ENCODE measurements at regions not wholly inside any gene's neighbourhood (a gene's known extent, or its start where the extent isn't known, plus 50 kb on each side); places are given as distances from the start of the nearest gene placed in this dataset.

DNA sequence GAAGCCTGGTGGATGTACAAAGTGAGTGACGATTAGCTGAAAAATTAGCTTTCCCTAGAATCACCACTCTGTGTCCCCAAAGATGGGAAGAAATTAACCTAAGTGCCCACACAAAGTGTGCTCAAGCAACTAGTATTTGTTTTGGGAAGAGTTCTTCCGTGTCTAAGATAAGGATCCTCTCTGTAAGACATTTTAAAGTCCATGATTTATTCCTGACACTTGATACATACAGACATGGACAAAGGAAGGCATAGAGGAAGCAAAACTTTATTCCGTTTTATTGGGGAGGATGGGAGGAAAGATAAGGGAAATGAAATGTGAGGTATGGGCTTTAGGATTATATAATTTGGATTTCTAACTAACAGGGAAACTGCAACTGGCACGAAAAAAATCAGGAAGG, 1772.6 kb downstream of the EFNA5 start:
- no peak for ATAC-seq
- TF ChIP-seq, protein P1, sequence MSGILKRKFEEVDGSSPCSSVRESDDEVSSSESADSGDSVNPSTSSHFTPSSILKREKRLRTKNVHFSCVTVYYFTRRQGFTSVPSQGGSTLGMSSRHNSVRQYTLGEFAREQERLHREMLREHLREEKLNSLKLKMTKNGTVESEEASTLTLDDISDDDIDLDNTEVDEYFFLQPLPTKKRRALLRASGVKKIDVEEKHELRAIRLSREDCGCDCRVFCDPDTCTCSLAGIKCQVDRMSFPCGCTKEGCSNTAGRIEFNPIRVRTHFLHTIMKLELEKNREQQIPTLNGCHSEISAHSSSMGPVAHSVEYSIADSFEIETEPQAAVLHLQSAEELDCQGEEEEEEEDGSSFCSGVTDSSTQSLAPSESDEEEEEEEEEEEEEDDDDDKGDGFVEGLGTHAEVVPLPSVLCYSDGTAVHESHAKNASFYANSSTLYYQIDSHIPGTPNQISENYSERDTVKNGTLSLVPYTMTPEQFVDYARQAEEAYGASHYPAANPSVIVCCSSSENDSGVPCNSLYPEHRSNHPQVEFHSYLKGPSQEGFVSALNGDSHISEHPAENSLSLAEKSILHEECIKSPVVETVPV (CRISPR knock-in tag; IDR thresholded peaks at IDR 0.05), result no peak
- TF ChIP-seq, protein P2, sequence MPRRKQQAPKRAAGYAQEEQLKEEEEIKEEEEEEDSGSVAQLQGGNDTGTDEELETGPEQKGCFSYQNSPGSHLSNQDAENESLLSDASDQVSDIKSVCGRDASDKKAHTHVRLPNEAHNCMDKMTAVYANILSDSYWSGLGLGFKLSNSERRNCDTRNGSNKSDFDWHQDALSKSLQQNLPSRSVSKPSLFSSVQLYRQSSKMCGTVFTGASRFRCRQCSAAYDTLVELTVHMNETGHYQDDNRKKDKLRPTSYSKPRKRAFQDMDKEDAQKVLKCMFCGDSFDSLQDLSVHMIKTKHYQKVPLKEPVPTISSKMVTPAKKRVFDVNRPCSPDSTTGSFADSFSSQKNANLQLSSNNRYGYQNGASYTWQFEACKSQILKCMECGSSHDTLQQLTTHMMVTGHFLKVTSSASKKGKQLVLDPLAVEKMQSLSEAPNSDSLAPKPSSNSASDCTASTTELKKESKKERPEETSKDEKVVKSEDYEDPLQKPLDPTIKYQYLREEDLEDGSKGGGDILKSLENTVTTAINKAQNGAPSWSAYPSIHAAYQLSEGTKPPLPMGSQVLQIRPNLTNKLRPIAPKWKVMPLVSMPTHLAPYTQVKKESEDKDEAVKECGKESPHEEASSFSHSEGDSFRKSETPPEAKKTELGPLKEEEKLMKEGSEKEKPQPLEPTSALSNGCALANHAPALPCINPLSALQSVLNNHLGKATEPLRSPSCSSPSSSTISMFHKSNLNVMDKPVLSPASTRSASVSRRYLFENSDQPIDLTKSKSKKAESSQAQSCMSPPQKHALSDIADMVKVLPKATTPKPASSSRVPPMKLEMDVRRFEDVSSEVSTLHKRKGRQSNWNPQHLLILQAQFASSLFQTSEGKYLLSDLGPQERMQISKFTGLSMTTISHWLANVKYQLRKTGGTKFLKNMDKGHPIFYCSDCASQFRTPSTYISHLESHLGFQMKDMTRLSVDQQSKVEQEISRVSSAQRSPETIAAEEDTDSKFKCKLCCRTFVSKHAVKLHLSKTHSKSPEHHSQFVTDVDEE (CRISPR knock-in tag; IDR thresholded peaks at IDR 0.05), result no peak

DNA sequence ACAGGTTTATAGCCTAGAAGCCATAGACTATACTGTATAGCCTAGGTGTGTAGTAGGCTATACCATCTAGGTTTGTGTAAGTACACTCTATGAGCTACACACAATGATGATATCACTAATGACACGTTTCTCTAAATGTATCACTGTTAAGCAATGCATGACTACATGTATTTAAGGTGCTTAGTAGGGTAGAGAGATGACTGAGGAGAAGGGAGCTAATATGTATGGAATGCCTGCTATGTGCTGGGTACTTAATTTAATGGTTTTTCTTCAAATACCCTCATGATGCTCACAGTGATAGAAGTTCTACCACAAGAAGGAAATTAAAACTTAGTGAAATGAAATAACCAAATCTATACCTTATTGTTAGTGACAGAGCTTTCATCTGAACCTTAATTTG, 1785.5 kb downstream of the EFNA5 start:
- ATAC-seq, result no peak
- no peak for TF ChIP-seq PPARA (CRISPR knock-in tag; IDR thresholded peaks at IDR 0.05; ENCODE audit: borderline replicate concordance)
- TF ChIP-seq, protein P3, sequence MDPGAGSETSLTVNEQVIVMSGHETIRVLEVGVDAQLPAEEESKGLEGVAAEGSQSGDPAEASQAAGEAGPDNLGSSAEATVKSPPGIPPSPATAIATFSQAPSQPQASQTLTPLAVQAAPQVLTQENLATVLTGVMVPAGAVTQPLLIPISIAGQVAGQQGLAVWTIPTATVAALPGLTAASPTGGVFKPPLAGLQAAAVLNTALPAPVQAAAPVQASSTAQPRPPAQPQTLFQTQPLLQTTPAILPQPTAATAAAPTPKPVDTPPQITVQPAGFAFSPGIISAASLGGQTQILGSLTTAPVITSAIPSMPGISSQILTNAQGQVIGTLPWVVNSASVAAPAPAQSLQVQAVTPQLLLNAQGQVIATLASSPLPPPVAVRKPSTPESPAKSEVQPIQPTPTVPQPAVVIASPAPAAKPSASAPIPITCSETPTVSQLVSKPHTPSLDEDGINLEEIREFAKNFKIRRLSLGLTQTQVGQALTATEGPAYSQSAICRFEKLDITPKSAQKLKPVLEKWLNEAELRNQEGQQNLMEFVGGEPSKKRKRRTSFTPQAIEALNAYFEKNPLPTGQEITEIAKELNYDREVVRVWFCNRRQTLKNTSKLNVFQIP (CRISPR knock-in tag; IDR thresholded peaks at IDR 0.05; ENCODE audit: borderline replicate concordance, low read depth), result no peak
- TF ChIP-seq SNAI2 (CRISPR knock-in tag; IDR thresholded peaks at IDR 0.05), result no peak
- no peak for TF ChIP-seq ZNF8 (CRISPR knock-in tag; IDR thresholded peaks at IDR 0.05)
- no peak for TF ChIP-seq ZNF565 (CRISPR knock-in tag; conservative IDR thresholded peaks at IDR 0.05; ENCODE audit: low read depth)
- TF ChIP-seq TOX (CRISPR knock-in tag; IDR thresholded peaks at IDR 0.05; ENCODE audit: borderline replicate concordance), result no peak

DNA sequence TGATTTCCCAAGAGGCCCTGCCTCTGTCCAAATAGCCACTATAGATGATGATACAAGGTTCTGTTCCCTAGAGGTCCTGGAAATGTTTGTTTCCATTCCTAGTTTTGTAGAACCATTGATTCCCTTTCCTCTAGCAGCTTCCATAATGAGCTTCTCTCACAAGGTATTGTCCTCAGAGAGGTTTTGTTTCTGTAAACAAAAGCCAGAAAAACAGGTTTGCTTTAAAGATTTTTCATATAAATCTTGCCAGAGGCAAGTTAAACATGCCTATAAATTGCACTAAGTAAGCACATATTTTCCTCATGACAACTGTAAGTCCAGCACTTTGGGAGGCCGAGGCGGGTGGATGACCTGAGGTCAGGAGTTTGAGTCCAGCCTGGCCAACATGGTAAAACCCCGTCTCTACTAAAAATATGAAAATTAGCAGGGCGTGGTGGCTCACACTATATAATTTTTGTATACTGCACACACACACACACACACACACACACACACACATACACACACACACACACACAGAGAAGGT, 1787.7 kb downstream of the EFNA5 start:
- no peak for TF ChIP-seq ZC3H10 (CRISPR knock-in tag; IDR thresholded peaks at IDR 0.05)
- TF ChIP-seq GLIS3 (CRISPR knock-in tag; IDR thresholded peaks at IDR 0.05), result no peak
- no peak for TF ChIP-seq CSDC2 (CRISPR knock-in tag; IDR thresholded peaks at IDR 0.05)
- no peak for TF ChIP-seq BACH2 (CRISPR knock-in tag; IDR thresholded peaks at IDR 0.05; ENCODE audit: borderline replicate concordance)
- TF ChIP-seq, protein P4, sequence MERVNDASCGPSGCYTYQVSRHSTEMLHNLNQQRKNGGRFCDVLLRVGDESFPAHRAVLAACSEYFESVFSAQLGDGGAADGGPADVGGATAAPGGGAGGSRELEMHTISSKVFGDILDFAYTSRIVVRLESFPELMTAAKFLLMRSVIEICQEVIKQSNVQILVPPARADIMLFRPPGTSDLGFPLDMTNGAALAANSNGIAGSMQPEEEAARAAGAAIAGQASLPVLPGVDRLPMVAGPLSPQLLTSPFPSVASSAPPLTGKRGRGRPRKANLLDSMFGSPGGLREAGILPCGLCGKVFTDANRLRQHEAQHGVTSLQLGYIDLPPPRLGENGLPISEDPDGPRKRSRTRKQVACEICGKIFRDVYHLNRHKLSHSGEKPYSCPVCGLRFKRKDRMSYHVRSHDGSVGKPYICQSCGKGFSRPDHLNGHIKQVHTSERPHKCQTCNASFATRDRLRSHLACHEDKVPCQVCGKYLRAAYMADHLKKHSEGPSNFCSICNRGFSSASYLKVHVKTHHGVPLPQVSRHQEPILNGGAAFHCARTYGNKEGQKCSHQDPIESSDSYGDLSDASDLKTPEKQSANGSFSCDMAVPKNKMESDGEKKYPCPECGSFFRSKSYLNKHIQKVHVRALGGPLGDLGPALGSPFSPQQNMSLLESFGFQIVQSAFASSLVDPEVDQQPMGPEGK (CRISPR knock-in tag; IDR thresholded peaks at IDR 0.05; ENCODE audit: borderline replicate concordance), result no peak
- TF ChIP-seq, protein P3 (CRISPR knock-in tag; IDR thresholded peaks at IDR 0.05; ENCODE audit: borderline replicate concordance, low read depth), result no peak
- TF ChIP-seq ZFP3 (CRISPR knock-in tag; IDR thresholded peaks at IDR 0.05), result no peak
- TF ChIP-seq, protein P2 (CRISPR knock-in tag; IDR thresholded peaks at IDR 0.05), result no peak
- TF ChIP-seq, protein P1 (CRISPR knock-in tag; IDR thresholded peaks at IDR 0.05), result no peak
- TF ChIP-seq RARB (CRISPR knock-in tag; IDR thresholded peaks at IDR 0.05), result no peak
- no peak for TF ChIP-seq ISL1 (CRISPR knock-in tag; IDR thresholded peaks at IDR 0.05)
- TF ChIP-seq ZNF70 (CRISPR knock-in tag; IDR thresholded peaks at IDR 0.05), result no peak
- TF ChIP-seq TOX (CRISPR knock-in tag; IDR thresholded peaks at IDR 0.05; ENCODE audit: borderline replicate concordance), result no peak
- no peak for TF ChIP-seq PPARA (CRISPR knock-in tag; IDR thresholded peaks at IDR 0.05; ENCODE audit: borderline replicate concordance)
- no peak for TF ChIP-seq SNAI2 (CRISPR knock-in tag; IDR thresholded peaks at IDR 0.05)
- TF ChIP-seq OSR1 (CRISPR knock-in tag; IDR thresholded peaks at IDR 0.05), result no peak
- ATAC-seq, result no peak
